Upper lobe of left lung (tissue), 6 donors: ENCODE measurements at regions not wholly inside any gene's neighbourhood (a gene's known extent, or its start where the extent isn't known, plus 50 kb on each side); places are given as distances from the start of the nearest gene placed in this dataset.
"Not testable (repeated sequence)": the region's sequence is repeated elsewhere in the genome, so short reads cannot be mapped to it uniquely, and the experiment has no call there.

Source experiments
- ATAC-seq, 2 donors: fragments of 200-7000 bp; cut with Tn5 transposase; one replicate each; pipeline ENCODE4 v1.9.1; 2022; ENCODE audit warnings: mild to moderate bottlenecking in 2 of 2, moderate library complexity in 2 of 2; ENCODE audit not compliant: low FRiP score in 2 of 2
- DNase-seq, 2 donors: peaks; one replicate each; pipeline ENCODE4 v3.0.0-alpha.2; 2019 to 2020
- H3K27ac ChIP-seq, 4 donors: fragments of 200-600 bp; sonication (generic); one replicate each; pipeline ENCODE4 v1.5.1; 2016 to 2019
- H3K27me3 ChIP-seq, 4 donors: fragments of 200-600 bp; sonication (generic); one replicate each; pipeline ENCODE4 v1.5.1; 2017 to 2019
- H3K36me3 ChIP-seq, 4 donors: fragments of 200-600 bp; sonication (generic); one replicate each; pipeline ENCODE4 v1.5.1; 2016 to 2019
- H3K4me1 ChIP-seq, 4 donors: fragments of 200-600 bp; sonication (generic); one replicate each; pipeline ENCODE4 v1.5.1; 2018 to 2019
- H3K4me3 ChIP-seq, 4 donors: fragments of 200-600 bp; sonication (generic); one replicate each; pipeline ENCODE4 v1.5.1; 2017 to 2019; ENCODE audit warnings: mild to moderate bottlenecking in 2 of 4, moderate library complexity in 1 of 4
- H3K9me3 ChIP-seq, 4 donors: fragments of 200-600 bp; sonication (generic); one replicate each; pipeline ENCODE4 v1.5.1; 2018 to 2019
- EP300 ChIP-seq, 4 donors: sonication (generic); formaldehyde crosslinking; IDR thresholded peaks; one replicate each; pipeline ENCODE4 v1.5.1; 2017; ENCODE audit warnings: antibody characterized with exemption in 4 of 4, control low read depth in 2 of 4
- POLR2A ChIP-seq, 4 donors: fragments of 450-650 bp; IDR thresholded peaks; one replicate each; pipeline ENCODE4 v1.5.1; 2016 to 2017; ENCODE audit warnings: antibody characterized with exemption in 4 of 4, mild to moderate bottlenecking in 2 of 4
- POLR2AphosphoS5 ChIP-seq, 2 donors: sonication (generic); formaldehyde crosslinking; IDR thresholded peaks; one replicate each; pipeline ENCODE4 v1.5.1; 2017; ENCODE audit warnings: antibody characterized with exemption in 2 of 2
- WGBS, 2 donors: methylation state at CpG; one replicate each; pipeline ENCODE4 v1.1.5; 2017 to 2018; 5-methylcytosine and 5-hydroxymethylcytosine counted together
- TF ChIP-seq, protein P1 (sequence below), 6 experiments: fragments of 450-650 bp in 4 of 6; fragments of 200-600 bp in 2 of 6; sonication (generic) in 2 of 6; IDR thresholded peaks; one replicate each; pipeline ENCODE4 v1.5.1; 2016 to 2019; ENCODE audit warnings: antibody characterized with exemption in 6 of 6
- donor health status: DM: no; HTN: no; CAD: no; lungs with moderate emphysema.
- donor health status: DM: no; HTN: yes; CAD: no; lungs with severe emphysema.

DNA sequence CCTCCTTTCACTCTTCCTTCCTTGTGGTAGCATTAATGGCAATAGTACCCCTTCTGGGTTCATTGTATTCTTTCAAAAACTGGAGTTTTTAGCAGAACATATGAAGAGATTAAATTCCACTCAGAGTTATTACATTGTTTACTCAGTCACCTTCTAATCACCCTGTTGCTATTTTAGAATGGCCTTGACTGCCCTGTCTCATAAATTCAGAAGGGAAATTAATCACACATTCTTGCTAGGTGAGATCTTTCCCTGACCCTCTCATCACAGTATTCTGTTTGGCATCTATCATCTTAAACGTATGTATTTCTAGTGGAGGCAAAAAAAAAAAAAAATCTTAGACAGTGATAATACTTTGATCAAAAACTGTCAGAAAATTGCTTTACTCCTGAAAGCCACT is 760.4 kb downstream of the ADCYAP1 start:
- ATAC-seq (no peak), DNase-seq (no peak)
- Histone ChIP-seq H3K9me3 (no peaks in the 10 kb centered on the region), H3K27me3 (no peaks in the 10 kb centered on the region), H3K4me1 (peaks cover 0 to 6% (median 5%) of the 10 kb centered on the region in 4 donors), H3K27ac (no peak overlapping the region), H3K4me3 (no peak overlapping the region), H3K36me3 (no peaks in the 10 kb centered on the region)
- TF ChIP-seq, protein P1, sequence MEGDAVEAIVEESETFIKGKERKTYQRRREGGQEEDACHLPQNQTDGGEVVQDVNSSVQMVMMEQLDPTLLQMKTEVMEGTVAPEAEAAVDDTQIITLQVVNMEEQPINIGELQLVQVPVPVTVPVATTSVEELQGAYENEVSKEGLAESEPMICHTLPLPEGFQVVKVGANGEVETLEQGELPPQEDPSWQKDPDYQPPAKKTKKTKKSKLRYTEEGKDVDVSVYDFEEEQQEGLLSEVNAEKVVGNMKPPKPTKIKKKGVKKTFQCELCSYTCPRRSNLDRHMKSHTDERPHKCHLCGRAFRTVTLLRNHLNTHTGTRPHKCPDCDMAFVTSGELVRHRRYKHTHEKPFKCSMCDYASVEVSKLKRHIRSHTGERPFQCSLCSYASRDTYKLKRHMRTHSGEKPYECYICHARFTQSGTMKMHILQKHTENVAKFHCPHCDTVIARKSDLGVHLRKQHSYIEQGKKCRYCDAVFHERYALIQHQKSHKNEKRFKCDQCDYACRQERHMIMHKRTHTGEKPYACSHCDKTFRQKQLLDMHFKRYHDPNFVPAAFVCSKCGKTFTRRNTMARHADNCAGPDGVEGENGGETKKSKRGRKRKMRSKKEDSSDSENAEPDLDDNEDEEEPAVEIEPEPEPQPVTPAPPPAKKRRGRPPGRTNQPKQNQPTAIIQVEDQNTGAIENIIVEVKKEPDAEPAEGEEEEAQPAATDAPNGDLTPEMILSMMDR (IDR thresholded peaks at IDR 0.05), result no peak
- TF ChIP-seq POLR2A (IDR thresholded peaks at IDR 0.05), result no peak
- TF ChIP-seq POLR2AphosphoS5 (IDR thresholded peaks at IDR 0.05), result no peak
- TF ChIP-seq EP300 (IDR thresholded peaks at IDR 0.05), result no peak
- WGBS, 2 donors, result 29 to 38% methylated on average over 1 of the region's 1 CpG

DNA sequence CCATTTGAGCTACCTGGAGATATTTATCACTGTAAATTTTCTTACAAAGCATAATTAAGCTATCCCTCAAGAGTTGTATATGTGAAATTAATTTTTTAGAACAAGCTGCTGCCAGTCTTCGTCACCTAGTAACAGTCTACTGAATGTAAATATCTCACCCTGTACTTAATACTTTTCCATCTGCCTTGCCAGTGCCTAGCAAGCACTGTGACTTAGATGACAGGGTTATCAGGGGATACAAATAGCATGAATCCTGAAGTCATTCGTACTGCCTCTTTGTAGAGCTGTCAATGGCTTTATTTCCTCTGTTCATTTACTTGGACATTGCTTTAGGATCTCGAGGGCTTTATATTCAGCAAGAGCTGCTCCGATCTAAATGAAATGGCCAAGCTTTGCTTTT is 763.6 kb downstream of the ADCYAP1 start:
- DNase-seq, result no peak
- 52 to 67% methylated on average over 4 of the region's 4 CpGs for WGBS, 2 donors
- TF ChIP-seq EP300 (IDR thresholded peaks at IDR 0.05) (no peak), POLR2A (IDR thresholded peaks at IDR 0.05) (no peak), POLR2AphosphoS5 (IDR thresholded peaks at IDR 0.05) (no peak)
- TF ChIP-seq, protein P1 (IDR thresholded peaks at IDR 0.05), result no peak
- Histone ChIP-seq H3K36me3 (no peaks in the 10 kb centered on the region), H3K4me3 (no peak overlapping the region), H3K27ac (no peak overlapping the region), H3K27me3 (no peaks in the 10 kb centered on the region), H3K9me3 (peaks cover 0 to 11% (median 3%) of the 10 kb centered on the region in 4 donors), H3K4me1 (no peaks in the 10 kb centered on the region)
- no peak for ATAC-seq

DNA sequence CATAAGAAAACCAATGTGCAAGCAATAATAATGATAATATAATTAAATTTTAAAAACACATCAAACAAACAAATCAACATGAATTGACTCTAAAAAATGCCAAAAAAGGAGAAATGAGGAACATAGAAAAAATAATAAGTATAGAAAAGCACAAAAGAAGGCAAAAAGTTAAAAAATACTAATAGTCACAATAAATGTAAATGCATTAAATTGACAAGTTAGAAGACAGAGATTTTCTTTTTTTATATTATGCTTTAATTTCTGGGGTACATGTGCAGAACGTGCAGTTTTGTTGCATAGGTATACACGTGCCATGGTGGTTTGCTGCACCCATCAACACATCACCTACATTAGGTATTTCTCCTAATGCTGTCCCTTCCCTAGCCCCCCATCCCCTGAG is 767.0 kb downstream of the ADCYAP1 start:
- not testable (repeated sequence) for H3K27me3 ChIP-seq, H3K4me1 ChIP-seq, ATAC-seq, DNase-seq, H3K27ac ChIP-seq, H3K4me3 ChIP-seq, H3K36me3 ChIP-seq
- 78 to 80% methylated on average over 2 of the region's 2 CpGs for WGBS, 2 donors
- H3K9me3 ChIP-seq, result peaks cover 0 to 11% (median 3%) of the 10 kb centered on the region in 4 donors

DNA sequence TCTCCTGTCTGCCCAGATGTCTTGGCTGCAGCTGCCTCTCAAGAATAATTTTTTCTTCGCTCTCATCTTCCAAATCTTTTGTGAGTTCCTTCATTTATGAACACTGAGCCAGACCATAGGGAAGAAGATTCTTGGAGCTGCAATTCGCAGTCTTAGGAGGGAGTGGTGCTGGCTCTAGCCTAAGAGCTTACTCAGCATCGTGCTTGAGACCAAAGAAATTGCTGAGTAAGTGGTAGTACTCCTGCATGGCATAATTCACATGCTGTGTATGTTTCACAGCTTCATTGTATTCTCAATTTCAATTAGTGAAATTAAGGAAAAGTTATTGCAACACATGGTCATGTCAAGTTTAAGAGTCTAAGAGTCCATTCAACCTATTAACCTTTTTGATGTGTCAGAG is 771.7 kb downstream of the ADCYAP1 start:
- Histone ChIP-seq H3K27ac (no peak overlapping the region), H3K9me3 (peaks cover 0 to 10% (median 3%) of the 10 kb centered on the region in 4 donors), H3K27me3 (no peaks in the 10 kb centered on the region), H3K4me1 (no peaks in the 10 kb centered on the region), H3K36me3 (no peaks in the 10 kb centered on the region), H3K4me3 (no peak overlapping the region)
- TF ChIP-seq EP300 (IDR thresholded peaks at IDR 0.05) (no peak), POLR2A (IDR thresholded peaks at IDR 0.05) (no peak), POLR2AphosphoS5 (IDR thresholded peaks at IDR 0.05) (no peak)
- TF ChIP-seq, protein P1 (IDR thresholded peaks at IDR 0.05), result no peak
- DNase-seq, result no peak
- WGBS, 2 donors, result 73 to 81% methylated on average over 3 of the region's 3 CpGs
- ATAC-seq, result no peak

DNA sequence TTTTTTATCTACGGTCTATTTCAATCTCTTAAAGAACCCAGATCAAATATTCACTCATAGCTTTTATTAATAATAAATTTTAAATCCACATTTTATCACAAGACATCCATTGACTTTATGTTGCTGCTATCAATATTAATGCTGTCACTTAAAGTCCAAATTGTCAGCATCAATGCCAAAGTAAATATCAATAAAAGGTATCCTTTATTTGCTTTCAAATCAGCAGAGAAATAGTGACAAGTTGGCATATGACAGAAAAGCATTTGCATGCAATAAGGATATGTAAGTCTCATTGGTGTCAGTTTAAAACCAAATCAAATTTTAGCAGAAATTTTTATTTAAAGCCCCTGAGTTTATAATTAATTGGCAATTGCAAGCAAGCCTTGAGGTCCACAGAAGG is 775.4 kb downstream of the ADCYAP1 start:
- ATAC-seq (no peak), DNase-seq (no peak)
- Histone ChIP-seq H3K4me1 (no peaks in the 10 kb centered on the region), H3K36me3 (no peaks in the 10 kb centered on the region), H3K4me3 (no peak overlapping the region), H3K27ac (no peak overlapping the region), H3K9me3 (no peaks in the 10 kb centered on the region), H3K27me3 (no peaks in the 10 kb centered on the region)
- WGBS, 2 donors, result 76 to 87% methylated on average over 1 of the region's 1 CpG
- no peak for TF ChIP-seq POLR2AphosphoS5 (IDR thresholded peaks at IDR 0.05)
- TF ChIP-seq, protein P1 (IDR thresholded peaks at IDR 0.05), result no peak
- no peak for TF ChIP-seq EP300 (IDR thresholded peaks at IDR 0.05)
- no peak for TF ChIP-seq POLR2A (IDR thresholded peaks at IDR 0.05)
